ENCODE measurements at regions not wholly inside any gene's neighbourhood (a gene's known extent, or its start where the extent isn't known, plus 50 kb on each side); places are given as distances from the start of the nearest gene placed in this dataset.

DNA sequence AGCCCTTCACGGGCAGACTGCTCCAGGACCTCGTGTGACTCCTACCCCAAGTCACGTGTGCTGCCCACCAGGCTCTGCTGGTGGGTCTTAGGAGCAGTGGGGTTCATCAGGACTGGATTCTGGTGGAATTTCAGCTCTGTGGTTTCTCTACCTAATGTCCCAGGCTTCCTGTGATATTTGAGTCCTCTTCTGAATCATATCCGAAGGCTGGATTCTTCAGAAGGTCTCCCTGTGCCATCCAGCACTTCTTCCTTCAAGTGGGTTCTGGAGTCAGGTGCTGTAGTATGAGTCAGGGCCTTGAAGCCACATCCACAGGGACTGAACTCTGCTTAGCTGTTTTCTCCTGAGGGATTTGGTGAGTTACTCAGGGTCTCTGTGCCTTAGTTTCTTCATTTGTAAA is 850.2 kb upstream of the CELF4 start:
- DNase-seq (ENCODE audit: low spot score): no peak

DNA sequence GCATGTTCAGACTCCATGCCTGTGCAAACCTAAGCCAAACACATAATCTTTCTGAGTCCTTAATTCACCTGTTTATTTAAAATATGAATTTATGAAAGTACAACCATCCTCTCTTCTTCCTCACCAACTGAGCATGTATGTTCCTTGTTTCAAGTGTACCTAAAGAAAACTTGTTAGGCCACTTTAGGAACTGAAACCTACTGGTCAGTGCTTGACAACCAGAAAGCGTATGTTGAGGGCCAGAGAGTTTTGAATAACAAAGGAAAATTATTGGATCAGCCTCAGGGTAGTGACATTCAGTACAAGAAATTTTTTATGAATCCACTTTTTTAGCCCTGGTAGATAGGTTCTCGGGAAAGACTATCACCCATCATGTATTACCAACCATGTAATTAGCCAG is 847.6 kb upstream of the CELF4 start:
- DNase-seq (ENCODE audit: low spot score): no peak

GRCh38 chr18:38406607-38407006 is 841.0 kb upstream of the CELF4 start:
- no peak for DNase-seq (ENCODE audit: low spot score)

- no peak for DNase-seq (ENCODE audit: low spot score)
Observed at GRCh38 chr18:38402509-38402908, 836.9 kb upstream of the CELF4 start.

DNA sequence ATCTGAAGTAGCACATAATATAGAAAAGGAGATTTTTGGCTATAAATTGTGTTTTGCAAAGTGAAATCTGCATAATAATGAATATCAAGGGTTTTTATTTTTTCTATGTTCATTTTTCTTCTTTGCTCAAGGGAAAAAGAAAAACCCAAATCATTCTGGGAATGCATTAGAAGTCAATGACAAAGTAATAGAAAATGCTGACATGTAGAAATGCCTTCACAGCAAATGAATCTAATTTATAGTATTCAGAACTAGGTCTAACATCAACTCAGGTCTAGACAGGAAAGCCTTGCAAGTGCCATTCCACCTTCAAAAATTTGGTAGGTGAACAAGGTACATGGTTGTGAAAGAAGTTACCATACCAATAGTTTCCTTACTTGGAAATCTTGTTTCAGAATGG is 831.5 kb upstream of the CELF4 start:
- no peak for DNase-seq (ENCODE audit: low spot score)

DNA sequence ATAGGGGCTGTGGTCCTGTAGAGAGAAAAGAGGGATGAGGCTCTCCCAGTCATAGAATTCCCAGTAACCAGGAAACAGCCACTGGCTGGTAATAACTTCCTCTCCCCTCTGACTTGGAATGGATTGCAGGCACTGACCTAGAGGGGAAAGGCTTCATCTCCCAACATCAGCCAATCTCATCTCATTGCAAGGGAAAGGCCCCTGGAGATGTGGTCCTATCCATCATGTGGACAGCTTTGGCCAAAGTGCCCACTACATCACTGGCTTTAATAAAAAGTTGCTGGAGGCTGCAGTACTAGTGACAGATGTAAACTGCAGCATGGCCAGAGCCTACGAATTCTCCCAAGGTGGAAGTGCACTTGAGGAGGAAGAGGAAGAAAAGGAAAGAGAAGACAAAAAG is 820.5 kb upstream of the CELF4 start:
- DNase-seq (ENCODE audit: low spot score): no peak

GRCh38 chr18:38369772-38370690 is 804.4 kb upstream of the CELF4 start:
- DNase-seq (ENCODE audit: low spot score): no peak

GRCh38 chr18:38368886-38369285 is 803.3 kb upstream of the CELF4 start:
- DNase-seq (ENCODE audit: low spot score): no peak

- DNase-seq (ENCODE audit: low spot score): no peak
Observed at GRCh38 chr18:38368246-38368645, 802.6 kb upstream of the CELF4 start.

- DNase-seq (ENCODE audit: low spot score): no peak
Observed at GRCh38 chr18:38367473-38367872, 801.9 kb upstream of the CELF4 start.

DNA sequence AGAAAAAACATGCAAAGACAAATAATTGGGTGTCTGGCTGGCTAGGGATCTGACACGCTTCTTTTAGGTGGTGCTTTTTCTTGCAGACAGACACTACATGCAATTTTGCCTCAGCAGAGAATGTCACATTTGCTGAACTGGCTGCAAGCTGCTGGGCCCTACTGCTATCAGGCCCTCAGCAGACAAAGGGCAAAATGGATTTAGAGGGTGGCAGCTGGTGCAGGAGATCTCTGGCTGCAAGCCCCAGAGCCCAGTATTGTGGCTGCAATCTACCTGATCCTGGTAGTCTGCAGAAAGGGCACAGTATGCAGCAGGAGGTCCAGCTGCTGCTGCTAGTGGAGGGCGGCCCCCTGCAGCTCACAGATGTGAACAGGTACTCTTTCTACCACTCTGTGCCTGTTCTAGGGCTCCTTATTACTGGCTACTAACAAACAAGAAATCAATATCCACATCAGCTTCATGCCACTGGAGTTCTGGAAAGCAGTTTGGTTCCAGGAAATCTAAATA is 796.7 kb upstream of the CELF4 start:
- no peak for DNase-seq (ENCODE audit: low spot score)

DNA sequence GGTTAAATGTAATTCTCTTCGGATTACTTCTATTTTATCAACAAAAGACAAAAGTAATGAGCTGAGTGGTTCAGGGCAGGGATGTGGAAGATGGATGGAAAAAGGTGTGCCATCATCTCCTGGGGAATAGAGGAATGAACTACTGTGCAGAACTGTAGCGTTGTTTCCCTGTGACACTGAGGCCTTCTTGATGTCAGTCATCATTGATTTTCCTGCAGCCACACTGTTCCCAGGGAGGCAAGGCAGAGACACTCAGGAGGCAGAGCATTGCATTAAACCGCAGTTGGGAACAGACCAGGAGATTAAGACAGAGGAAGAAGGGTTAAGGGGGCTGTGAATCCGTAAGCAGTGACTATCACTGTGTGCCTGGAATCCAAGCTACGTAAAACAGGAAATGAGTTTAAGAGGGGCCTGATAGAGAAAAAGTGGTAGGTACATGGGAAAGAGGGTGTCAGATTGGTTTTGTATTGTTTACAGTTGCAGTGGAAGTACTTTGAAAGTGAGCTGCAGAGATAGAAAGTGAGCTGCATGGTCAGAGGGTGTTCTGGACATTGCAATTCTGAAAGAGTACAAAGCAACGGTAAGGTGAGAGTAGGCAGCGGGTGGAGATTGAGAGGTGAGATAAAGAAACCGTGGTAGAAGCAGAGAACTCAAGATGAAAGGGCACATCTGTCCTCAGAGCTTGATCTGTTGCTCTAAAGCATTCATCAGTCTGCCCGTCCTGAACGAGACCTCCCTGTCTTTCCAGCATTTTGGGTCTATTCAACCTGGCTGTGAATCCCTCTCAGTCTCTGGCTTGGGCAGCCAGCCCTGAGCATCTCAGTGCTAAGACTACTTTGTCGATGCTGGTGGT is 793.4 kb upstream of the CELF4 start:
- DNase-seq (ENCODE audit: low spot score): no peak

GRCh38 chr18:38353149-38353548 is 787.6 kb upstream of the CELF4 start:
- no peak for DNase-seq (ENCODE audit: low spot score)

DNA sequence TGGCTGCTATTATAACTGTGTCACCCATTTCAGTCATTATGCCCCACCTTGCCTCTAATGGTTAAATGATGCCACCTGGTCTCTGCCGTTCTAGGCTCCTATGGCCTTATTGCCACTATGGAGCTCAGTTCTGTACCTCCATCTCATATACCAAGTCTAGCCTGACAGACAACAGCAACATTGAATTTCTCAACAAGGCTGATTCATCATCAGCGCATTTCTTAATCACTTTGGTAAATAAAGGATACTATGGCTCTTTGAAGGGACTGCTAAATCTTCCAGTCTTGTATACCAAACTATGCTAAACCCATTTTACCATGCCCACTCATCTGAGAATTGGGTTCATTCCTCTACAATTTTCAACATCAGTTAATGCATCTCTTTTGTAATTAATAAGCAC is 784.5 kb upstream of the CELF4 start:
- no peak for DNase-seq (ENCODE audit: low spot score)

DNA sequence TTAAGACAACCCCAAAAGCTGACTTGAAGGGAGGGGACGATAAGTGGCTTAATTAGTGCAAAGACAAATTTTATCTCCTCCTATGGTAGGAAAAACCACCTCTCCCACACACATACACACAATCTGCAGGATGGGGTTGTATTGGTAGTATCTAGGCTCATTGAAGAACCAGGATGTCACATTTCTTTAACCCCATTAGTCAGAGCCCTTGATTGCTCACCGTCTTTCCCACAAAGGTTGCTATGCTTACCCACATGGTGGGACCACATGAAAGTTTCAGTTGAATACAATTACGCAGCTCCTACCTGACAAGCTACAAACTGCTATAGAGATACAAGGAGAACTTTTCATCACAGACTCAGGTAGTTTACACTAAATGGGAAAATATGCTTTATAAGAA is 765.0 kb upstream of the CELF4 start:
- no peak for DNase-seq (ENCODE audit: low spot score)

- no peak for DNase-seq (ENCODE audit: low spot score)
Observed at GRCh38 chr18:38329145-38329544, 763.5 kb upstream of the CELF4 start.

DNA sequence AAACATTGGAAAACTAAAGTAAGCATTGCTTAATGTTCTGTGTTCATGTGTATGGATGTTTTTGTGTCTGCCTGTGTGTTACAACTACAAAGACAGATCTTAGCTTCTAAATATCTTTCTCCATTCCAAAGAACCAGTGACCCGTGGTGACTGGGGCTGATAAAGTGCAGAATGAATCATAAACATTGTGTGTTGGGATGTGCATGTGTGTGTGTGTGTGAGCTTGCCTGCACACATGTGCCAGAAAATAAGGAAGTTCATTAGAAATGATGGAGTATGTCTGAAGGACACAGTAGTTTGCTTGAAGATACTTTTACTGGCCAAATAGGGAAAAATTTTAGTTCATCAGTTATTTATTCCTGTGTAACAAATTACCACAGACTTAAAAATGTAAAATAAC is 756.6 kb upstream of the CELF4 start:
- no peak for DNase-seq (ENCODE audit: low spot score)

DNA sequence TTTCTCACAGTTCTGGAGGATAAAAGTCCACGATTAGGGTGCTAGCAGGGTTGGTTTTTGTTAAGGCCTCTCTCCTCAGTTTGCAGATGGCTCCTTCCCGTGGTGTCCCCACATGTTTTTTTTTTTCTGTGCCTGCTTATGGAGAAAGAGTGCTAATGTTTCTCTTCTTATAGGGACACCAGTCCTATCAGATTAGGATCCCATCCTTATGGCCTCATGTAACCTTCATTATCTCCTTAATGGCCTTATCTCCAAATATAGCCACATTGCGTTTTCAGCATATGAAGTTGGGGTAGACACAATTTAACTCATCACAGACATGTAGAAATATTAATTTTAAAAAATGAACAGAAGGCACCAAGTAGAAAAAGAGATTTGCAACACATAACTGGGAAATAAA is 755.7 kb upstream of the CELF4 start:
- DNase-seq (ENCODE audit: low spot score): no peak

DNA sequence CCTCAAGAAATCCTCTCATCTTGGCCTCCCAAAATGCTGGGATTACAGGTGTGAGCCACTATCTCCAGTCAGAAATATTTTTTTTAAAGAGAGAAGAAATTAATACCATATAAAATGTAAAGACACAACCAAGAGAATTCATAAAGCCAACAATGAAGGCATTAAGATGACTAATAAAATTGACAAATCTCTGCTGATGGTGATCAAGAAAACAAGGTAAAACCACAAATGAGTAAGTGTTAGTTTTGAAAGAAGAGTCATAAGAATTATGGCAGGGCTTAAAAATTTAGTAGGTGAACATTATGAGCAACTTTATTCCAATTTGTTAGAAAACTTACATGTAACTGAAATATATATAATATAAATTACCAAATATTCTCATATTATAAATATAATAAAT is 752.8 kb upstream of the CELF4 start:
- DNase-seq (ENCODE audit: low spot score): no peak

DNA sequence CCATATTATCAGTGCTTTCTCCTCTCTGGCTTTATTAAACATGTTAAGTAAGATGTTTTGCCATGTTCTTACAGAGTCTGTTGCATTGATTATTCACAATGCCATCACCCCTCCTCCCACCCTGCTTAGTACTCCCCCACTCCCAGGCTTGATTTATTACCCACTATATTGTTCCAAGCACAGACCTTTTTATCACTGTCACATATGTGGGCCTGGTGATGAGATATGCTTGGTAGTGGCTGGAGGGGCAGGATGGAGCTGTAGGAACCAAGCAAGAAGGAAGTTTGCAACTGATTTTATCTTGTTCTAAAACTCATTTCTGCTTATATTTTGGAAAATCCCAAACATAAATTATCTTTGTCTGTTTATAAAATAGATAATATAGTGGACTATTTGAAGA is 748.2 kb upstream of the CELF4 start:
- no peak for DNase-seq (ENCODE audit: low spot score)

- no peak for DNase-seq (ENCODE audit: low spot score)
Observed at GRCh38 chr18:38312532-38312931, 746.9 kb upstream of the CELF4 start.

DNA sequence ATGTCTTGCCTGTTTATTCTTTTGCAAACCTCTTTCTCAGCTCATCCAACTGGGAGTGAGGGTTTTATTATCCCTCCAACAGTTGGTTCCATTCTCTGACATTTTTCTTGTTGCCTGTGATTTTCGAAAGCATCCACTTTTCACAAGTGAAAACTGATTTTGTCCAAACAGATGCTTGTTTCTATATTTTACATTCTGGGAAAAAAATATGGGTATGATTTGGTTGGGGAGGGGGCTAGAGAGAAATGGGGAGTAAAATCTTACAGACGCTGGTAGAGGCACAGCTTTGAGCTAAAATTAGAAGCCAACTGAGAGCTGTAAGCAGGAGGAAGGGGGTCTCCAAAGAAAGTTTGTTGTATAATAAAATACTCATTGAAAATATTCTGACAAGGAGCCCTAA is 745.3 kb upstream of the CELF4 start:
- DNase-seq (ENCODE audit: low spot score): no peak
